ENCODE measurements at regions not wholly inside any gene's neighbourhood (a gene's known extent, or its start where the extent isn't known, plus 50 kb on each side); places are given as distances from the start of the nearest gene placed in this dataset.

GRCh38 chr5:68161156-68161555, 54.4 kb upstream of the PIK3R1 start:
- DNase-seq = no peak
- intact Hi-C loops (cut with DNase I) = no loop called here

DNA sequence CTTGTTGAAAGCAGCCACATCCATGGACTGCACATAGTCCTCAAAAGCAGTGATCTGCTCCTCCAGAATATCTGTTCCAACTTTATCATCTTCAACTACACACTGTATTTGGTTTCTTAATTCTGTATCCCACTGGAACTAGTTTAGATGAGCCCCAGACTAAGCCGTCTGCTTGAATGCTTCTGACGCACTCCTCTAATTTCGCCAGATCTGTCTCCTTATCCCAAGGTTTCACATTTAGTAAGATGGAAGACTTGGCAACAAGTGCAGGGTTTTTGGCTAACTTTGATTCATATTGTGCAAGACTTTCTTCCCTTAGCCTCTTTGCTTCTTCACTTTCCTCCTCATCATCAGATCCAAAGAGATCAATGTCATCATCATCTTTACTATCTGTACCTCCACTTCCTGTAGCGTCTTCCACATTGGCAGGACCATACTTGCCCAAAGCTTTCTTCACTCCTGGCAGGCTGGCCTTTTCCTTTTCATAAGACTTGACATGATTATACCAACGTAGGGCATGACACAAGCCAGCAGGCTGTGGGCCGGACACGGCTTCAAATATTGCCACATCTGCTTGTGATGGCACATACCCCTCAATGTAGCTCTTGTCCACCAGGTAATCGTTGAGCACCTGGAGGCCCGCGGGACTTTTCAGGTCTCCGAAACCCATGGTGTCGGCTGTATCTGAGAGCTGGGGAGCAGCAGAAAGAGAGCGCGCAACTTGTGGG, 56.2 kb upstream of the PIK3R1 start:
- intact Hi-C loops (cut with DNase I) = no loop called here
- no peak for DNase-seq

DNA sequence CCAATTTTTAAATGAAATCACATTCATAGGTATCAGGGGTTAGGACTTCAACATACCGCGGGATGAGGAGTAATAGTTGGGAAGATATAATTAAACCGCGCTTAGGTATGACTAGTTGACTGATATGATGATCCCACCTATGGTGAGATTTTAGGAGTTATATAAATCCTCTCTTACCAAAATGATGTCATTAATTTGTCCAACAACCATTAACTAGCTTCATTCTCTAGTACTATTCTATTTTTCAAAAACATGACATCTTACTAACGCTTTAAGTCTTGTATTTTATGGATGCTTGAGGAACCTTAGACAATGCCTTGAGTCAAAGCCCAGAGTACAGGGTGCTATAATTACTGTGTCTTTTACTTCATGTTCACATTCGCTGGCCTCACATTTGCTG, 59.6 kb upstream of the PIK3R1 start:
- DNase-seq = no peak

GRCh38 chr5:68154119-68154857, 61.3 kb upstream of the PIK3R1 start:
- no peak for DNase-seq
- intact Hi-C loops (cut with DNase I) = no loop called here

More for the DNA sequence above, 59.6 kb upstream of the PIK3R1 start:
- intact Hi-C loops (cut with DNase I) = no loop called here

GRCh38 chr5:68151812-68152211, 63.7 kb upstream of the PIK3R1 start:
- intact Hi-C loops (cut with DNase I) = no loop called here
- DNase-seq = no peak

- no peak for DNase-seq
Observed at GRCh38 chr5:68149189-68149588, 66.4 kb upstream of the PIK3R1 start.

DNA sequence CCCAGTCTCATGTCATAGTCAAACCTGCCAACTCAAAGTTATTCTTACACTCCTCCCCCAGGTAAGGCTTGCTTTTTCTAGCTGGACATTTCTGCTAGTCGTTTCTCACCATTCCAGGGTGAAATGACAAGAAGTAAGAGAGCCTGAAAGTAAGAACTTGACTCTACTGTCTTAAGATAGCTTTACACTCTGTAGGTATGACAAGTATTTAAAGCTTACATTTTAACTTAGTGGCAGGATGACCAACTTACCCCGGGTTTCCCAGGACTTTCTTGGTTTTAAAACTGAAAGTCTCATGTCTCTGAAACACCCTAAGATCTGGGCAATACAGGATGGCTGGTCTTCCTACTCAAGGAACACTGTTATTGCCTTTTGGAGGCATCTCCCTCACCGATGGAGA, 67.5 kb upstream of the PIK3R1 start:
- intact Hi-C loops (cut with DNase I) = no loop called here

More at GRCh38 chr5:68149189-68149588, 66.4 kb upstream of the PIK3R1 start:
- intact Hi-C loops (cut with DNase I) = no loop called here

DNA sequence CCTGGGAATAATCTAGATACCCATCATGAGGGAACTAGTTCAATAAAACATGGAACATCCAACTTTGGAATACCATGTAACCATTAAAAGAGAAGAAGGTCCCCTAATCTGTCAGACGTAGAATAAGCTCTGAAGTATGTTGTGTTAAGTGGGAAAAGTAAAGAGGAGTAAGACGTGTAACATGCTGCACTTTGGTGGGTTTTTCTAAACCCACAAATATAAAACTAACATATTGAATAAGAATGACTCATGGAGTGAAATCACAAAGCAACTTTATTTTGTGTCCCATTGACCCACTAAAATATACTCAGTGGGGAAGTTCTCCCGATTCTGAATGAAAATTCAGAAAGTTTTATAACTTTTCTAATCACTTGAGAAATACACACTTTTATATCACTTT, 67.9 kb upstream of the PIK3R1 start:
- no peak for DNase-seq
- intact Hi-C loops (cut with DNase I) = no loop called here

More for the DNA sequence above, 67.5 kb upstream of the PIK3R1 start:
- no peak for DNase-seq

DNA sequence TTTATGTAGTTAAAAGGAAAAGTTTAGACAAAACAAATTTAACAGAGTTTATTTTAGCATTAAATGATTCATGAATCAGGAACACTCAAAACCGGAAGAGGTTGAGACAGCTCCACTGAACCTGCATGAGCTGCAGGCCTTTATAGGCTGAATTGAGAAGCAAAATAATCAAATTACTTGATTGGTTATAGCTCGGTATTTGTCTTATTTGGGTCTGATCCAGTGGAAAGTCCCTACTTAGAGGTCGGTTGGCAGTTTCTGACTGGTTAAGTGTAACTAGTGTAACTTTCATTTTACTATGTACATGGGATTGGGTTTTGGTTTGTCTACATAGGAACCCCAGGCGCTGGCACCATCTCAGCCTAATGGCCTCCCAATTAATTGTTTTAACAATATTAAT, 74.1 kb upstream of the PIK3R1 start:
- DNase-seq = no peak
- intact Hi-C loops (cut with DNase I) = no loop called here

GRCh38 chr5:68140763-68141162, 74.8 kb upstream of the PIK3R1 start:
- intact Hi-C loops (cut with DNase I) = no loop called here
- DNase-seq = no peak

GRCh38 chr5:68139611-68140441, 75.7 kb upstream of the PIK3R1 start:
- intact Hi-C loops (cut with DNase I) = no loop called here
- DNase-seq = no peak

GRCh38 chr5:68137511-68138140, 77.9 kb upstream of the PIK3R1 start:
- intact Hi-C loops (cut with DNase I) = no loop called here
- no peak for DNase-seq

DNA sequence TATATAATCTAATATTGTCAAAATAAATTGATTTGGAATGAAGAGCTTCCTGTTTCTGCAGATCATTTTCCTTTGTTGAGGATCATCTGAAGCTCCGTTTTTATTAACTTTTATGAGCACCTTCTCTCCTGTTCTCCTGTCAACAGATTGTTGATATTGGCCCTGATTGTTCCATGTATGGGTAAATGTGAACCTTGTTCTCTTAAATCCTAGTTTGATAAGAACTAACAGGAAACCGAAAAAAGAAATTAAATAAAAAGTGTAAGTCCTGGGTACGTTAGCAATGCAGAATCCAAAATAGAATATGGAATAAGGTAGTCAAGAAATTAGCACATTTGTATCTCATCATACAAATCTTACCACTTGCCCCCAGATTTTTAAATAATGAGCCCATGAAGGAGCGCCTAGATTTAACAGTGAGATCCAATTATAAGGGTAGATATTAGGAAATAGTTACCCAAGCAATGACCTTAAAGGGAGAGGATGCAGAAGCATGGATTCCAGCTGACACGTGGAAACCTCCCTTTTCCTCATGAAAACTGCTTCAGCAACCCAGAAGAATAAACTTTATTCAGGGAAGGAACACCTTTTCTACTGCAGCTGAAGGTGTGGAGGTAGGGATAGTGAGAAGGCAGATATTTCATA, 80.8 kb upstream of the PIK3R1 start:
- no peak for DNase-seq
- intact Hi-C loops (cut with DNase I) = no loop called here

- DNase-seq = no peak
- intact Hi-C loops (cut with DNase I) = no loop called here
Observed at GRCh38 chr5:68134033-68134668, 81.4 kb upstream of the PIK3R1 start.

- intact Hi-C loops (cut with DNase I) = no loop called here
Observed at GRCh38 chr5:68130253-68130652, 85.3 kb upstream of the PIK3R1 start.

DNA sequence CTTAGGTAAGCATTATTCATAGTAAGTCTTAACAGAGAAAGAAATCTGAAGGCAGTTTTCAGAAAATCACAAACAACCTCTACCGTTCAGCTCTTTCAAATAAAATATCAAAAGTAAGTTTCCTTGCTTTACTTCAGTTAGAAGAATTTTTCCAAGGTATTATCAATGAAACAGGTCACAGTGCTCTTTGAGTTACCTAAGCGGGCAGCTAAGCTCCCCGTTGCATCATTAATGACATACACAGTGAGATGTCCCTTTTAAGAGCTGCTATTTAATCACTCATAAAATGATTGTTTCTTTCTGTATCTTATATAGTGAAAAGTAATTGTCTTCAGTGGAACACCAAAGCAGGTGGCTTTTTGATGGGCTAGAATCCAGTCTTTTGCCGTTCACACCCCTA, 86.2 kb upstream of the PIK3R1 start:
- DNase-seq = no peak
- intact Hi-C loops (cut with DNase I) = no loop called here

More at GRCh38 chr5:68130253-68130652, 85.3 kb upstream of the PIK3R1 start:
- no peak for DNase-seq

DNA sequence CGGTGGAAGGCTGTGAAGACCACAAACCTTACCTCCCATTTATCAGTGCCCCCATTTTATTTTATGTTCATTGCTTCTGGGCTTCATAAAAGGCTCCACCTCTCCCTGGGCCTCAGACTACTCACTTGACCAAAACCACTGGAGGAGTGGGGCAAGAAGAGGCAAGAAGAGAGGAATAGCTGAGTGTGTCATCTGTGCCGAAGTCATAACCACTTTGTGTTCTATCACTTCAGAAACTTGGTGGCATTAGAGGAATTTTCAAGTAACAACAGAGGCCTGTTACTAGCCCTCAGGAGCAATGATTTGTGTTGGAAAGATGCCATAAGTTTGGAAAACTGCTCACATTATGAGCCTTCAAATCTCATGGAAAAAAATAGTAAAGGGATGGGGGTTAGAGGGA, 88.7 kb upstream of the PIK3R1 start:
- intact Hi-C loops (cut with DNase I) = no loop called here
- DNase-seq = no peak

All from head of caudate nucleus (tissue), 42 donors.